ENCODE measurements at regions not wholly inside any gene's neighbourhood (a gene's known extent, or its start where the extent isn't known, plus 50 kb on each side); places are given as distances from the start of the nearest gene placed in this dataset.

DNA sequence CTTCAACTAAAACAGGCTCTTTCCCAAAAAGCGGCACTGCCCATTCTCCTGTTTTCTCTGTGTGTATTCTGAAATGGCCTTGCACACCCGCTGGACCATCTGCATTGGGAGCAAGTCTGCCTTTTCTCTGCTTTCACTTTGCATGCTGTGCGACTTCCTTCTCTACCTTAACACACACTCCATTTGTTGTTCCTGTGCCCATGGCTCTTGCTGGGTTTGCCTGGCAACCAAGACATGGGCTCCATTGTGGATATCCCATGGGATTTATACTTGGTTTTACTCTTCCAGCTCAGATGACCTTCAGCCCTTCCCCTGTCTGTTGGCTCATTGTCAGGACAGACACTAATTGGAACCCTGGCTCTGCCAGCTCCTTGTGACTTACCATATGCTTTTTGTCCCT is 465.3 kb downstream of the REEP3 start:
- no peaks in the 10 kb centered on the region for H3K4me1 Mint-ChIP-seq (ENCODE audit: low read depth, unreplicated experiment)
- intact Hi-C loops (cut with micrococcal nuclease; ENCODE audit: unreplicated experiment), result no loop called here
- H3K9me3 Mint-ChIP-seq (ENCODE audit: unreplicated experiment), result no peaks in the 10 kb centered on the region
- Histone ChIP-seq H3K36me3 (ENCODE audit: control insufficient read depth, insufficient read depth, low read length) (no peaks in the 10 kb centered on the region), H3K4me3 (ENCODE audit: low read depth, low read length) (no peak overlapping the region), H3K4me1 (no peaks in the 10 kb centered on the region), H3K9me3 (peaks cover 39% of the 10 kb centered on the region), H3K27me3 (replicated peaks; ENCODE audit: control insufficient read depth, insufficient read depth, low read length) (no peaks in the 10 kb centered on the region)
- BruUV-seq (replicated peaks), result no TSS peak
- H3K27me3 Mint-ChIP-seq (ENCODE audit: insufficient read depth, unreplicated experiment), result peaks cover 3% of the 10 kb centered on the region
- H3K4me3 Mint-ChIP-seq (ENCODE audit: unreplicated experiment), result no peak overlapping the region
- no peak for DNase-seq
- H3K36me3 Mint-ChIP-seq (ENCODE audit: insufficient read depth, unreplicated experiment), result no peaks in the 10 kb centered on the region
- ChIA-PET POLR2A (no interaction called here), CTCF (interaction anchor here (2.2 kb wide), 1 partner anchor 9 kb away, joined by 10 read pairs; no protein-coding TSS in a partner anchor)
- H3K27ac Mint-ChIP-seq (ENCODE audit: unreplicated experiment), result no peak overlapping the region
- no peak for TF ChIP-seq CTCF (IDR thresholded peaks at IDR 0.05; ENCODE audit: insufficient read depth in 1 of 2, low read depth in 1 of 2, low read length in 1 of 2, severe bottlenecking in 1 of 2, unreplicated experiment in 1 of 2)

- Histone ChIP-seq H3K9me3 (peaks cover 39% of the 10 kb centered on the region), H3K27me3 (replicated peaks; ENCODE audit: control insufficient read depth, insufficient read depth, low read length) (no peaks in the 10 kb centered on the region), H3K36me3 (ENCODE audit: control insufficient read depth, insufficient read depth, low read length) (no peaks in the 10 kb centered on the region), H3K4me1 (no peaks in the 10 kb centered on the region), H3K4me3 (ENCODE audit: low read depth, low read length) (no peak overlapping the region)
- POLR2A ChIA-PET, result no interaction called here
- no peaks in the 10 kb centered on the region for H3K9me3 Mint-ChIP-seq (ENCODE audit: unreplicated experiment)
- TF ChIP-seq CTCF (IDR thresholded peaks at IDR 0.05; ENCODE audit: insufficient read depth in 1 of 2, low read depth in 1 of 2, low read length in 1 of 2, severe bottlenecking in 1 of 2, unreplicated experiment in 1 of 2), result peak in 1 of 2 experiments; percentile 18
- H3K27ac Mint-ChIP-seq (ENCODE audit: unreplicated experiment), result no peak overlapping the region
- no peaks in the 10 kb centered on the region for H3K4me1 Mint-ChIP-seq (ENCODE audit: low read depth, unreplicated experiment)
- H3K4me3 Mint-ChIP-seq (ENCODE audit: unreplicated experiment), result no peak overlapping the region
- DNase-seq, result no peak
- no TSS peak for BruUV-seq (replicated peaks)
- no peaks in the 10 kb centered on the region for H3K36me3 Mint-ChIP-seq (ENCODE audit: insufficient read depth, unreplicated experiment)
- intact Hi-C loops (cut with micrococcal nuclease; ENCODE audit: unreplicated experiment), result no loop called here
- peaks cover 3% of the 10 kb centered on the region for H3K27me3 Mint-ChIP-seq (ENCODE audit: insufficient read depth, unreplicated experiment)
- CTCF ChIA-PET, result interaction anchor here (2.2 kb wide), 1 partner anchor 10 kb away, joined by 10 read pairs; no protein-coding TSS in a partner anchor
These were observed 466.0 kb downstream of the REEP3 start for GRCh38 chr10:63987212-63987611.

DNA sequence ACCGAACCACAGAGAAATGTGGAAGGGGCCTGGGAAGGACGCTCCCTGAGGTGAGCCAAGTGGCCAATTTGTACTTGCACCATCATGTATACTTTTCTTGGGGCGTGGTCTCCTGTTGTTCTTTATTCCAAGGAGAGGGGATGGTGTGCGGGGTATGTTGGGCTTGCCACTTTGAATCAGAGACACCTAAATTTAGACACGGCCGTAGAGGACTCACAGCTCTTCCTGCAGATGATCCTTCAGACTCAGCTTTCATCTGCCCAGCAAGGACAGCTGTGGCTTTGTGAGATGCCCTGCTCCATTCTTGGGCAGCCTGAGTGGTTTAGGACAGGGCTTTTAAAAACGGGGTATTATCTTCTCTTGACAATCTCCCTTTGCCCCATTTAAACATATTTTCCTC is 473.2 kb downstream of the REEP3 start:
- BruUV-seq (replicated peaks), result no TSS peak
- intact Hi-C loops (cut with micrococcal nuclease; ENCODE audit: unreplicated experiment), result no loop called here
- Histone ChIP-seq H3K36me3 (ENCODE audit: control insufficient read depth, insufficient read depth, low read length) (no peaks in the 10 kb centered on the region), H3K4me3 (ENCODE audit: low read depth, low read length) (no peak overlapping the region), H3K9me3 (peaks cover 14% of the 10 kb centered on the region), H3K27me3 (replicated peaks; ENCODE audit: control insufficient read depth, insufficient read depth, low read length) (no peaks in the 10 kb centered on the region), H3K4me1 (no peaks in the 10 kb centered on the region)
- Mint-ChIP-seq H3K27me3 (ENCODE audit: insufficient read depth, unreplicated experiment) (peaks cover 3% of the 10 kb centered on the region), H3K4me1 (ENCODE audit: low read depth, unreplicated experiment) (no peaks in the 10 kb centered on the region), H3K27ac (ENCODE audit: unreplicated experiment) (no peak overlapping the region), H3K4me3 (ENCODE audit: unreplicated experiment) (no peak overlapping the region), H3K36me3 (ENCODE audit: insufficient read depth, unreplicated experiment) (no peaks in the 10 kb centered on the region), H3K9me3 (ENCODE audit: unreplicated experiment) (no peaks in the 10 kb centered on the region)
- TF ChIP-seq CTCF (IDR thresholded peaks at IDR 0.05; ENCODE audit: insufficient read depth in 1 of 2, low read depth in 1 of 2, low read length in 1 of 2, severe bottlenecking in 1 of 2, unreplicated experiment in 1 of 2), result no peak
- CTCF ChIA-PET, result no interaction called here
- POLR2A ChIA-PET, result no interaction called here
- DNase-seq, result no peak

Data from Caco-2 (cell line).